RWPE2 (cell line): ENCODE measurements at regions not wholly inside any gene's neighbourhood (a gene's known extent, or its start where the extent isn't known, plus 50 kb on each side); places are given as distances from the start of the nearest gene placed in this dataset.
"Not testable (repeated sequence)": the region's sequence is repeated elsewhere in the genome, so short reads cannot be mapped to it uniquely, and the experiment has no call there.

Source experiments
- ATAC-seq: fragments of 200-7000 bp; cut with Tn5 transposase; 3 replicates; pipeline ENCODE4 v1.9.1; 2021; ENCODE audit warnings: low read depth
- DNase-seq: peaks from one replicate; pipeline ENCODE4 v3.0.0-alpha.2; 2020; ENCODE audit warnings: low spot score
- H3K27ac ChIP-seq: fragments of 450-650 bp; 2 replicates; pipeline ENCODE4 v1.5.1; 2017; ENCODE audit warnings: mild to moderate bottlenecking; ENCODE audit not compliant: poor library complexity, severe bottlenecking
- H3K27me3 ChIP-seq: fragments of 250-450 bp; sonication (Bioruptor Pico); 2 replicates; pipeline ENCODE4 v1.5.1; 2021; ENCODE audit warnings: mild to moderate bottlenecking, moderate library complexity; ENCODE audit not compliant: insufficient read depth, poor library complexity, severe bottlenecking
- H3K36me3 ChIP-seq: fragments of 250-450 bp; sonication (Bioruptor Pico); 2 replicates; pipeline ENCODE4 v1.5.1; 2020; ENCODE audit warnings: low read depth, mild to moderate bottlenecking, moderate library complexity
- H3K4me1 ChIP-seq: fragments of 250-450 bp; sonication (Bioruptor Pico); 2 replicates; pipeline ENCODE4 v1.5.1; 2021; ENCODE audit warnings: mild to moderate bottlenecking, moderate library complexity; ENCODE audit not compliant: insufficient read depth, poor library complexity, severe bottlenecking
- H3K4me3 ChIP-seq: fragments of 250-450 bp; sonication (Bioruptor Pico); 2 replicates; pipeline ENCODE4 v1.5.1; 2021; ENCODE audit warnings: mild to moderate bottlenecking, moderate library complexity; ENCODE audit not compliant: severe bottlenecking
- H3K9me3 ChIP-seq: fragments of 250-450 bp; sonication (Bioruptor Pico); 2 replicates; pipeline ENCODE4 v1.5.1; 2021; ENCODE audit warnings: mild to moderate bottlenecking, moderate library complexity; ENCODE audit not compliant: severe bottlenecking
- CTCF ChIP-seq: fragments of 450-650 bp; IDR thresholded peaks from one replicate; pipeline ENCODE4 v1.5.1; 2017; ENCODE audit warnings: mild to moderate bottlenecking, moderate library complexity; ENCODE audit not compliant: poor library complexity, severe bottlenecking

- TF ChIP-seq CTCF: no peak
- Histone ChIP-seq H3K4me3 (no peak overlapping the region), H3K27ac (no peak overlapping the region), H3K27me3 (no peaks in the 10 kb centered on the region), H3K36me3 (no peaks in the 10 kb centered on the region), H3K9me3 (no peaks in the 10 kb centered on the region), H3K4me1 (no peaks in the 10 kb centered on the region)
- no peak for DNase-seq
- no peak for ATAC-seq
Observed at GRCh38 chrX:51257490-51257889, 75.1 kb upstream of the NUDT10 start.

- not testable (repeated sequence) for H3K27ac ChIP-seq, ATAC-seq, DNase-seq, H3K27me3 ChIP-seq, H3K4me3 ChIP-seq, H3K9me3 ChIP-seq, H3K4me1 ChIP-seq, H3K36me3 ChIP-seq
Observed at GRCh38 chrX:51262271-51262670, 70.4 kb upstream of the NUDT10 start.

- no peaks in the 10 kb centered on the region for H3K9me3 ChIP-seq
- no peaks in the 10 kb centered on the region for H3K27me3 ChIP-seq
- H3K36me3 ChIP-seq: no peaks in the 10 kb centered on the region
- no peaks in the 10 kb centered on the region for H3K4me1 ChIP-seq
- no peak for TF ChIP-seq CTCF
- H3K27ac ChIP-seq: no peak overlapping the region
- no peak for DNase-seq
- H3K4me3 ChIP-seq: no peak overlapping the region
- ATAC-seq: no peak
Observed at GRCh38 chrX:51272638-51273037, 60.0 kb upstream of the NUDT10 start.

- H3K9me3 ChIP-seq: no peaks in the 10 kb centered on the region
- no peaks in the 10 kb centered on the region for H3K4me1 ChIP-seq
- ATAC-seq (no peak), DNase-seq (no peak)
- H3K36me3 ChIP-seq: no peaks in the 10 kb centered on the region
- no peak for TF ChIP-seq CTCF
- H3K4me3 ChIP-seq: no peak overlapping the region
- no peaks in the 10 kb centered on the region for H3K27me3 ChIP-seq
- no peak overlapping the region for H3K27ac ChIP-seq
Observed at GRCh38 chrX:51281758-51282318, 50.8 kb upstream of the NUDT10 start.
